H9 (cell line): ENCODE measurements at regions not wholly inside any gene's neighbourhood (a gene's known extent, or its start where the extent isn't known, plus 50 kb on each side); places are given as distances from the start of the nearest gene placed in this dataset.

Experiments used
- DNase-seq: peaks from one replicate; pipeline ENCODE4 v3.0.0-alpha.2; 2017
- H2AFZ ChIP-seq: one replicate; pipeline ENCODE4 v1.6.1; 2013; ENCODE audit warnings: mild to moderate bottlenecking, low read length, control low read depth, moderate library complexity
- H2AK5ac ChIP-seq: 2 replicates; pipeline ENCODE4 v1.6.1; 2013; ENCODE audit warnings: low read length, control low read depth, mixed read lengths; ENCODE audit not compliant: insufficient read length
- H2BK120ac ChIP-seq: one replicate; pipeline ENCODE4 v1.6.1; 2013; ENCODE audit warnings: low read depth, mild to moderate bottlenecking, low read length, control low read depth, inconsistent platforms; ENCODE audit not compliant: poor library complexity, severe bottlenecking
- H2BK12ac ChIP-seq: 2 replicates; pipeline ENCODE4 v1.6.1; 2013; ENCODE audit warnings: low read length, control low read depth, mixed read lengths, low read depth; ENCODE audit not compliant: insufficient read length
- H2BK15ac ChIP-seq: 2 replicates; pipeline ENCODE4 v1.6.1; 2013; ENCODE audit warnings: low read depth, low read length, control low read depth
- H2BK20ac ChIP-seq: one replicate; pipeline ENCODE4 v1.6.1; 2013; ENCODE audit warnings: low read depth, mild to moderate bottlenecking, low read length, control low read depth, inconsistent platforms; ENCODE audit not compliant: poor library complexity, severe bottlenecking
- H2BK5ac ChIP-seq: 2 replicates; pipeline ENCODE4 v1.6.1; 2013; ENCODE audit warnings: low read length, control low read depth, mixed read lengths; ENCODE audit not compliant: insufficient read length
- H3K14ac ChIP-seq: 2 replicates; pipeline ENCODE4 v1.6.1; 2013; ENCODE audit warnings: low read length, control low read depth; ENCODE audit not compliant: insufficient read depth
- H3K18ac ChIP-seq: 2 replicates; pipeline ENCODE4 v1.6.1; 2013; ENCODE audit warnings: low read depth, mild to moderate bottlenecking, mixed read lengths, low read length, control low read depth; ENCODE audit not compliant: insufficient read length
- H3K23ac ChIP-seq: 2 replicates; pipeline ENCODE4 v1.6.1; 2013; ENCODE audit warnings: low read length, control low read depth, mixed read lengths, low read depth; ENCODE audit not compliant: insufficient read length
- H3K23me2 ChIP-seq: 2 replicates; pipeline ENCODE4 v1.6.1; 2013; ENCODE audit warnings: low read depth, mild to moderate bottlenecking, mixed read lengths, low read length, control low read depth; ENCODE audit not compliant: insufficient read length, poor library complexity, severe bottlenecking
- H3K27ac ChIP-seq: 2 replicates; pipeline ENCODE4 v1.5.1; 2013; ENCODE audit warnings: low read length, control low read depth, mixed read lengths, low read depth; ENCODE audit not compliant: insufficient read length
- H3K27me3 ChIP-seq: 2 replicates; pipeline ENCODE4 v1.6.1; 2013; ENCODE audit warnings: low read length, control low read depth, inconsistent platforms; ENCODE audit not compliant: insufficient read depth
- H3K4ac ChIP-seq: 2 replicates; pipeline ENCODE4 v1.6.1; 2013; ENCODE audit warnings: low read depth, mild to moderate bottlenecking, control low read depth, inconsistent platforms, low read length, moderate library complexity
- H3K4me1 ChIP-seq: 2 replicates; pipeline ENCODE4 v1.6.1; 2013; ENCODE audit warnings: low read length, control low read depth, inconsistent platforms; ENCODE audit not compliant: insufficient read depth
- H3K4me2 ChIP-seq: 2 replicates; pipeline ENCODE4 v1.6.1; 2013; ENCODE audit warnings: low read length, control low read depth, mixed read lengths; ENCODE audit not compliant: insufficient read length, insufficient read depth
- H3K56ac ChIP-seq: 2 replicates; pipeline ENCODE4 v1.6.1; 2013; ENCODE audit warnings: low read depth, mild to moderate bottlenecking, mixed read lengths, low read length, control low read depth; ENCODE audit not compliant: insufficient read length
- H3K79me1 ChIP-seq: 2 replicates; pipeline ENCODE4 v1.6.1; 2013; ENCODE audit warnings: low read depth, mild to moderate bottlenecking, moderate library complexity, low read length, control low read depth, inconsistent platforms; ENCODE audit not compliant: insufficient read depth, poor library complexity, severe bottlenecking
- H3K79me2 ChIP-seq: 2 replicates; pipeline ENCODE4 v1.6.1; 2013; ENCODE audit warnings: low read length, control low read depth, inconsistent platforms; ENCODE audit not compliant: insufficient read depth
- H3K9ac ChIP-seq: 2 replicates; pipeline ENCODE4 v1.6.1; 2013; ENCODE audit warnings: low read length, control low read depth, mixed read lengths; ENCODE audit not compliant: insufficient read length; ENCODE audit errors: extremely low read depth
- H3K9me3 ChIP-seq: one replicate; pipeline ENCODE4 v1.6.1; 2013; ENCODE audit warnings: low read depth, low read length, inconsistent platforms; ENCODE audit not compliant: control insufficient read depth
- H3T11ph ChIP-seq: one replicate; pipeline ENCODE4 v1.6.1; 2013; ENCODE audit warnings: mild to moderate bottlenecking, low read length, control low read depth, inconsistent platforms
- H4K20me1 ChIP-seq: one replicate; pipeline ENCODE4 v1.6.1; 2013; ENCODE audit not compliant: control insufficient read depth, insufficient read length, insufficient read depth
- H4K5ac ChIP-seq: 2 replicates; pipeline ENCODE4 v1.6.1; 2013; ENCODE audit warnings: low read depth, mild to moderate bottlenecking, mixed read lengths, low read length, control low read depth; ENCODE audit not compliant: insufficient read length
- H4K8ac ChIP-seq: replicated peaks from 2 replicates; pipeline ENCODE4 v1.6.1; 2013; ENCODE audit warnings: low read length, control low read depth, mixed read lengths, low read depth; ENCODE audit not compliant: insufficient read length
- H4K91ac ChIP-seq: 2 replicates; pipeline ENCODE4 v1.6.1; 2013; ENCODE audit warnings: low read depth, mild to moderate bottlenecking, moderate library complexity, mixed read lengths, low read length, control low read depth; ENCODE audit not compliant: insufficient read length
- H3K27ac Mint-ChIP-seq, 3 experiments: 2 replicates in 2 of 3; 3 replicates in 1 of 3; pipeline ENCODE4 v1.8.0; 2020 to 2021; ENCODE audit warnings: mixed read lengths in 3 of 3, mild to moderate bottlenecking in 1 of 3, moderate library complexity in 1 of 3
- H3K27me3 Mint-ChIP-seq: 2 replicates; pipeline ENCODE4 v1.8.0; 2021; ENCODE audit warnings: low read depth, mild to moderate bottlenecking, moderate library complexity, mixed read lengths
- H3K36me3 Mint-ChIP-seq, 3 experiments: 2 replicates in 2 of 3; 3 replicates in 1 of 3; pipeline ENCODE4 v1.8.0; 2020 to 2021; ENCODE audit warnings: low read depth in 3 of 3, mixed read lengths in 3 of 3; ENCODE audit not compliant: insufficient read depth in 1 of 3
- H3K4me1 Mint-ChIP-seq, 2 experiments: 2 replicates each; pipeline ENCODE4 v1.8.0; 2020; ENCODE audit warnings: mixed read lengths in 2 of 2
- H3K4me3 Mint-ChIP-seq, 2 experiments: 2 replicates in 1 of 2; 3 replicates in 1 of 2; pipeline ENCODE4 v1.8.0; 2020 to 2021; ENCODE audit warnings: mild to moderate bottlenecking in 2 of 2, mixed read lengths in 2 of 2, moderate library complexity in 1 of 2
- H3K9me3 Mint-ChIP-seq, 2 experiments: 2 replicates in 1 of 2; 3 replicates in 1 of 2; pipeline ENCODE4 v1.8.0; 2020; ENCODE audit warnings: mild to moderate bottlenecking in 2 of 2, mixed read lengths in 2 of 2, moderate library complexity in 1 of 2
- CTCF ChIP-seq: fragments of 200-600 bp; sonication (generic); conservative IDR thresholded peaks from 3 replicates; pipeline ENCODE4 v1.8.0; 2021; ENCODE audit warnings: antibody characterized with exemption, mild to moderate bottlenecking
- WGBS: extraction: QIAGEN DNeasy Blood & Tissue Kit; methylation state at CpG from one replicate; pipeline ENCODE4 v1.1.7; 2013; ENCODE audit warnings: missing lambda C conversion rate, low lambda C conversion rate, mixed read lengths; ENCODE audit not compliant: insufficient read length; ENCODE audit errors: extremely low coverage; 5-methylcytosine and 5-hydroxymethylcytosine counted together

- Histone ChIP-seq H2BK12ac (no peak overlapping the region), H2BK5ac (no peak overlapping the region), H2BK15ac (no peak overlapping the region), H3K4ac (no peak overlapping the region), H3K27ac (no peak overlapping the region), H3K23me2 (no peaks in the 10 kb centered on the region), H4K5ac (no peak overlapping the region), H4K91ac (no peak overlapping the region), H3K4me2 (no peak overlapping the region), H3T11ph (no peak overlapping the region), H2BK120ac (no peak overlapping the region), H3K56ac (no peak overlapping the region), H4K20me1 (no peaks in the 10 kb centered on the region), H3K27me3 (no peaks in the 10 kb centered on the region), H3K14ac (no peak overlapping the region), H3K18ac (no peak overlapping the region), H3K9ac (no peak overlapping the region), H2BK20ac (no peak overlapping the region), H3K79me1 (no peaks in the 10 kb centered on the region), H3K23ac (no peak overlapping the region), H3K79me2 (no peaks in the 10 kb centered on the region), H2AFZ (no peak overlapping the region), H4K8ac (no peak overlapping the region), H2AK5ac (no peak overlapping the region), H3K4me1 (no peaks in the 10 kb centered on the region), H3K9me3 (no peaks in the 10 kb centered on the region)
- no peak overlapping the region; a peak in 1 of 7 replicates for H3K27ac Mint-ChIP-seq
- H3K4me3 Mint-ChIP-seq = no peak overlapping the region
- no peaks in the 10 kb centered on the region for H3K4me1 Mint-ChIP-seq
- no peak for DNase-seq
- no peaks in the 10 kb centered on the region; a peak in 1 of 7 replicates for H3K36me3 Mint-ChIP-seq
- peaks cover 4 to 5% of the 10 kb centered on the region in 2 experiments; a peak in 3 of 5 replicates for H3K9me3 Mint-ChIP-seq
- TF ChIP-seq CTCF = no peak
- H3K27me3 Mint-ChIP-seq = peaks cover 4% of the 10 kb centered on the region; the same call in 1 of the 2 replicates
- no CpG with 5 or more reads among the region's 6 CpGs for WGBS
These were observed 279.5 kb downstream of the TMEM114 start for GRCh38 chr16:8310816-8311215.
